Hematopoietic multipotent progenitor cell treated with erythropoietin and hydrocortisone succinate and interleukin-3 and kit ligand, for 17 days (in vitro differentiated cells): ENCODE measurements at regions not wholly inside any gene's neighbourhood (a gene's known extent, or its start where the extent isn't known, plus 50 kb on each side); places are given as distances from the start of the nearest gene placed in this dataset.
A peak's percentile ranks its signal among the peaks of the same experiment; 100 is the strongest.

Source experiments
- DNase-seq: peaks from one replicate; pipeline ENCODE4 v3.0.0-alpha.2; 2015; ENCODE audit warnings: low spot score

DNA sequence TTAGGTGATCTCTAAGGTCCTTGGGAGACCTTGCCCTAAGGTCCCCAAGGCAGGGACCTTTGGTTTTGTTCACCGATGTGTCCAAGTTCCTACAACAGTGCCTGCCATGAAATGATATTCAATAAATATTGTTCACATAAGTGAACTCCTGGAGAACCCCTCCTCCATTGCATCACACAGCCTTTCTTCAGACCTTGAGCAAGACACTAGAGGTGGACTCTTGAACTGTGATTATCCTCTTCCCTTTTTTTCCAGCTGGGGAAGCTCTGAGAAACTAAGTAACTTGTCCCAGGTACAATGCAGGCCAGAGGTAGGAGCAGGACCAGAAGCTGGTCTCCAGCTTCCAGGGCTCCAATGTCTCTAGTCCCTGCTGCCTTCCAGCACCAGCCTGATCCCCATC is 76.6 kb upstream of the LMO1 start:
- DNase-seq, result no peak

DNA sequence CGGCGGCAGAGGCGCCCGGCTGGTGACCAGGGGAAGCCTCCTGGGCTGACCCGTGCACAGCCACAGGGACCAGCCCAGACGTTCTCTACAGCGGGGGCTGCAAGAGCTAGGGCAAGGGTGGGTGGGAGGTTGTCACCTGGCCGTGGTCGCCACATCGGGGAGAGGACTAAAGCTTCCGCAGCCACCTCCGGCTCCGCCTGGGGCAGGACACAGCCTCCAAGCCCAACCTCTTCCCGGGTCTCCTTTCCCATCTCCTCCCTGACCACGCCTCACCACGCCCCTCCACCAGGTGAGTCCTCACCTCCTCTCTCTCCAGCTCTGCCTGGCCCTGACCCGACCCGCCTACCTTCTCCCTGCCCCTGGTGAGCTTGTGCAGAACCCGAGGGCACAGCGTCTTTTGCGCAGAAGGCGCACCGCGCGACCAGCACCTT is 75.9 kb upstream of the LMO1 start:
- no peak for DNase-seq

DNA sequence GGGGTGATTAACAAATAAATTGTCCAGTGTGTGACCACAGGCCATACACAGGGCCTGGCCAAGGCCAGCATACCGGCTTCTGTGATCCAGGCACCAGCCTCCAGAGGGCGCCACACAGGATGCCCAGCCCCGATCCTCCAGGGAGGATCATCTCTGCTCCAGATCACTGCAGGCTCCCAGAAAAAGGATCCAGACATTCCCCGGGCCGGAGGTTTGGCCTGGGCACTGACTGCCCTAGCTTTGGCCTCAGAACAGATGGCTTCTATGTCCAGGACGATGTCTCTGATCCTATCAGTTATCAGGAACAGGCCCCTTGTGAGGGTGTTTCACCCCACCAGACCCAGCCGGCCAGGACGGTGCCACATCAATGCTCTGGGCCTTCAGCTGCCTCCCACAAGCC is 74.5 kb upstream of the LMO1 start:
- peak; percentile 6 for DNase-seq

DNA sequence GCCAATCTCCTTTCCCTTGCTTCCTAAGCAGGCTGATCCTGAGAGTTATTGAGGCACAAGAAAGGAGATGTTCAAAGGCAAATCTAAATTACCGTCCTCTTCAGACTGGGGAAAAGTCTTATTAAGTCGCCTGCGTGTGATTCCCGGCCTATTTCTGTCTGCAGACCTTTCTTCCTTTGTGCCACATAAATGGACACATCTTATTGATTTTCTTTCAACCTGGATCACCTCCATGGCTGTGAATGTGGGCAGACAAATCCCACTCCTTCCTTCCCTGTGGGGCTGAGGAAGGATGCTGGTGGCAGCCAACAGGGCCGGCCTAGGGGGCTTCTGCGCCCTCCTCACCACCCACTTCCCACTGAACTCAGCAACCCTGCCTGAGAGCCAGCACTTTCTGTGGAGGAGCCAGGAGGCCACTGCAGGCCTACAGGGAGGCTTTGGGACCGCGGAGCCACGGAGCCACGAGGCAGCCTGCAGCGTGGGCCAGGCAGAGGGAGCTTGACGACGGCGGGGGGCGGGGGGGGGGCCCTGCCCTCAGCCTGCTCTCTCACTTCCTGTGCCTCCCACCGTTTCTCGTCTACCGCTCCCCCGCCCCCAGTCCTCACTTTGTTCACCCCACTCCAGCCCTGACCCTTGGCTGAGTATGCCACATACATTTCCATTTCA is 73.6 kb upstream of the LMO1 start:
- DNase-seq, result no peak

DNA sequence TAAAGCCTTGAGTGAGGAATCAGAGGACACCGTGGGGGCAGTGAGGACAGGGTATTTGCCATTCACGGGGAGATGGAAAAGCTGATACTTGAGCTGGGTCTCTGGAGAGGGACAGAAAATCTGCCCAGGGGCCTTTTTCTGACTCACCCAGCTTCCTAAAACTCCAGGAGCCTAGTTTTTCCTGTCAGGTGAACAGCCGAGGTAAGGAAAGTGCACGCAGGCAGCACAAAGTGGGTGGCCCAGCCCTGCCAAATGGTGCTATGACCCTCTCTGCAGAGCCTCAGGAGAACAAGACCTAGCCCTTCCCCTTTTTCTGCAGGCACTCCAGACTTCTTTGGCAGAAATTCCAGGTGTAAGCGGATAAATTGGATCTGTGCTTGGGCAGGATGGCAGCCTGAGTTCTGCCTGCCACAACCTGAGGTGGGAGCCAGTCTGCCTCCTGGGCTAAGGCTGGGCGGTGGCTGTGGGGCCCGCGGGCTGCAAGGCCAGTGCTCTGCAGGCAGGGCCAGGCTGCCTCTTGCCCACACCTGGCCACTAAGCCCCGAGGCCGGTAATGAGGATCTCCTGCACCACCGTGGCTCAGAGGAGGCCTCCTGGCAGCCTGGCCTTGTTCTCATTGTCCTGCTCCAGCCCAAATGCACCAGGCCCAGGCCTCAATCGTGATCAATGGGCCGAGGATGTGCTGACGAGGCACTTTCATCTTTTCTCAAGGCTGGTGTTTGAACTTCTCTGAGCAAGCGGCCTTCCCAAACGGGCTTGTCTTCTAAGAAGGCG is 72.9 kb upstream of the LMO1 start:
- no peak for DNase-seq

DNA sequence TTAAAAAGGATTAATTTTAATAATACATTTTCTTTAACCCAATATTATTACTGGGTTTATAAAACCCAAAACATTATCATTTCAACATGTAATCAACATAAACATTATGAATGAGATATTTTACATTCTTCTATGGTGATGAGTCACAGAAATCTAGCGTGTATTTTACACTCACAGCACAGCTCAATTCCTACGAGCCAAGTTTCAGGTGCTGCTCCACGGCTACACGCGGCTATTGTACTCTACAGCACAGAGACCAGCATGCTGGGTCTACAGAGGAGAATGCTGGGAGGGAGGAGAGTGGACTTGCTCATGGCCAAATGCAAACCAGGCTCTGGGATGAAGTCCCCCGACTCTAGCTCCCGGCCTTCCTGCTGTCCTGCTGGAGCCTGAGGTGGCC is 72.0 kb upstream of the LMO1 start:
- no peak for DNase-seq

DNA sequence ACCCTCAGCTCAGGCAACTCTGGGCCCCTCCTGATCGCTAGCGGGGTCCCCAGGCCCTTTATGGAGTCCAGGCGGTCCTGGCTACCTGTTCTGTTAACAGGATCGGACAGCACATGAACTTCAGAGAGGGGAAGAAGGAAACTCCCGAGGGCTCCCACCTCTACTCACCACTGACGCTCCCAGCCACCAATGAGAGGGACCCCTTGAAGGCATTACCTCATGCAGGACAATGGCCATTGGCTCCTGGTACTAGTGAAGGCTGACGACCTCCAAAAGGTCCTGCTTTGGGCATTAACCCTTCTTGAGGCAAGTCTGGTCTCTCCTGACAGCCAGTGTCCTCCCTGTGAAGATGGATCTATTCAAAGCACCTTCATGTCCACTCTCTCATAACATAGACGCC is 71.5 kb upstream of the LMO1 start:
- no peak for DNase-seq

DNA sequence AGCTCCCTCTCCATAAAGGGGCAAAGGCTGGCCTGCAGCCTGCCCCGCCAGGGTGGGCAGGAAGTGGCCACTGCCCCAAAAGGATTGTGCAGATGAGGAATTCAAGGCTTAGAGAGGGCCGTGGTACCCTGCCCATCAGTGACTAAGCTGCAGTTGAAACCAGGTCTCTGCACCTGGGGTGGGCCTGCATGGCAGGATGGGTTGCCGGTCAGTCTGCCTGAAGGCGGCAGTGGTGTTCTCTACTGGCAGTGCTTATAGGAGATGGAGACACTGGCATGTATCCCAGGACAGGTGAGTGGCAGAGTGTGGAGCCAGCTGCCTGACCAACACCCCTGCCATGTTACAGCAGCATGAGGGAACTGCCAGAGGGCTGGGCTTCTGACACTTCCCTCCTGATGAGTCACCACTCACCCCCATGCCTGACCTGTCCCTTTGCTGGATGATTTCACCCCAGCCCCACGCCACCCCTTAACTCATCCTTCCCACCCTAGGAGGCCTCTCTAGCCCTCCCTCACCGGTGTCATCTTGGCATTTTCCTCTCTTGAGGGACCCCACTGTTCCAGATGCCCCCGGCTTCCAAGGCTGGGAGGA is 70.2 kb upstream of the LMO1 start:
- DNase-seq, result no peak

DNA sequence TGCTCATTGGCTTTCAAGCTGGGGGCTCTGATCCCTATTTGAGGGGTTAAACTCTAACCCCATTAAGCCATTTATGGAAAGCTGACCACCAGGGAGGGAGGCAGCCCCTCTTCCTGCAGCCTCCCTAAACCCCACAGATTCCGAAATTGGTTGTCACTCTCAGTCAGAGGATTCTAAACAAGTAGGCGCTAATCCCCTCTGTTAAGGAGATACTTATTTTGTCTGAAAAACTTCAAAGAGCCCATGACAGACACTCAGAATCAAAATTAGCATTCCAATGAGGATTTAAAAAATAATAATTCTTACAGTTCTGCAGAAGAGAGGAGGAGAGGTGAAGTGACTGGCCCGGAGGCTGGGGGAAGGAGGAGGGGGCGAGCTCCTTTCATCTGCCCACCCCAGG is 69.7 kb upstream of the LMO1 start:
- DNase-seq, result no peak

DNA sequence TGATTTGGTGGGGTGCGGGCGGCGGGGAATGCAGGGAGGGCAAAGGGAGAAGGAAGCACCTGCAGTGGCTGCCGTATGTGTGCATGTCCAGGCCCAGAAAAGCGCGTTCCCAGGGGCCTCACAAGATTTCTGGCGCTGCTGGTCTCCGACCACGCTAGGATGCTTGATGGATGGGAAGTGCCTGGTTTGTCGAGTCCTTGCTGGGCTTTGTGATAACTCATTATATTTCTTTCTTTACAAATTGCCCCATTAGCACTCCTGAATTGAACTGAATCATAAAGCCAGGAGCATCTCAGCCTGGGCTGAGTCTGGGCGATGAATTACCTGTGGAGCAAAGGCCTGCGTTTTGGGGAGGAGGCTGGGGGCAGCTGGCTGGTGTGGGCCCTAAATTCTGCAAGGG is 69.2 kb upstream of the LMO1 start:
- no peak for DNase-seq

DNA sequence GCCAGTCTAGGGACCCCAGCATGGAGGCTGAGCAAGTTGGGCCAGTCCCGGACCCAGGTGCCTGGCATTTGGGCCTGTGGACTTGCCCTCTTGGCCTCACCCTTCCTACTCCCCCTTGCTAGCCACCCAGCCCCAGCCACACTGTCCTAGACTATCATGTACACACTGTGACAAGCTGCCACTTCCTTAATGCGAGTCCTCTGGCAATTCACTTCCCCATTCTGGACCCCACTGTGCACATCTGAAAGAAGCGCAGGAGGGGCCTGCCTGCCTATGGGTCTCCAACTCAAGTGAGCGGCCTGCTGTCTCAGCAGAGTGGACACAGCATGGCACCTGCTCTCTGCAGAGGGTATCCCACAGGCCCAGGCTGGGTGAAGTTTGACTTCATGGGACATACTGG is 68.5 kb upstream of the LMO1 start:
- no peak for DNase-seq

DNA sequence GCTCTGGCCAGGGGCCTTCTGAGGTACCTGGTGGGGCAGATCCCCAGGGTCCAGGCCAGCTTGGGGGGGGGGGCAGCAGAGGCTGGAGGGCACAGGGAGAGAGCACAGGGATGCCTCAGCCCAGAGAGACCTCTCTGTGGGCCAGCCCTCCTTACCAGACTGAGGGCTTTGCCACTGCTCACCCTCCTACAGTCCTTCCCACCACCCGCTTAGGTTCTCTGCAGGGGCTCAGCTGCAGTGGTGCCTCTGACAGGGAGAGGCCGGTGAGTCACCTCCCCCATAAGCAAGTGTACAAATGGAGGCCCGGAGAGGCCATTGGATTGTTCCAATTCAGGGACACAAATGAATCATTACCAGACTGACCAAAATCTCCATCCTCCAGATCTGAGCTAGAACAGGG is 68.1 kb upstream of the LMO1 start:
- no peak for DNase-seq

DNA sequence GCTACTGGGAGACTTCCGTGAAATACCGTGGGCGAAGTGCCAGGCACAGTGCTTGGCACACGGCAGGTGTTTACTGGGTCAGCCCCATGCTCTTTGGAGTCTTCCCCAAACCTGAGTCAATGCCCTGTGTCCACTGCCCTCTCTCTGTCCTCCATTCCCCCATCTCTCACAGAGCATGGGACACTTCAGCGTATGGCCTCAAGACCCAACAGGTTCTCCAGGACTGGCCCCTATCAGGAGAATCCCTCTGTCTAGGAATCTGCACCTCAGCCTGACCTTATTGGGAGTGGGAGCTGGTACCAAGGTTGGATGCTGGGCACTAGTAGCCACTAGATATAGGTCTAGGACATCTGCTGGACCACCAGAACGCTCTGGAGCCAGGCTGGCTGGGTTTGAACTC is 67.2 kb upstream of the LMO1 start:
- DNase-seq, result no peak

DNA sequence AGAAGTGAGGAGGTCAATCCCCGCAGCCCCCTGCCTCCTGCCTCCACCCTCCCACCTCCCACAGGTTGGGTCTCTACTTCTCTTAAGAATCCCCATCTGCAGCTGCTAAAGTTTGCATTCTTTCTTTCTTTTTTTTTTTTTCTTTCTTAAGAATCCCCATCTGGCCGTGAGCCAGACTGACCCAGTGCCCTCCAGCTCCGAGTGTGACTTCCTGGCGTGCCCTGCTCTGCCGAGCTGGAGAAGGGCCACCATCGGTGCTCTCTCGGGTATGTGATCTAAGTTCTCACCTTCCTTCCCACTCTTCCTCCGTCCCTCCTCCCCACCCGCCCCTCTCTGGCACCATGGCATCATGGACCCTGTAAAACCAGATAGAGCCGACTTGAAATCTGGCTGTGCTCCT is 66.7 kb upstream of the LMO1 start:
- DNase-seq, result no peak

DNA sequence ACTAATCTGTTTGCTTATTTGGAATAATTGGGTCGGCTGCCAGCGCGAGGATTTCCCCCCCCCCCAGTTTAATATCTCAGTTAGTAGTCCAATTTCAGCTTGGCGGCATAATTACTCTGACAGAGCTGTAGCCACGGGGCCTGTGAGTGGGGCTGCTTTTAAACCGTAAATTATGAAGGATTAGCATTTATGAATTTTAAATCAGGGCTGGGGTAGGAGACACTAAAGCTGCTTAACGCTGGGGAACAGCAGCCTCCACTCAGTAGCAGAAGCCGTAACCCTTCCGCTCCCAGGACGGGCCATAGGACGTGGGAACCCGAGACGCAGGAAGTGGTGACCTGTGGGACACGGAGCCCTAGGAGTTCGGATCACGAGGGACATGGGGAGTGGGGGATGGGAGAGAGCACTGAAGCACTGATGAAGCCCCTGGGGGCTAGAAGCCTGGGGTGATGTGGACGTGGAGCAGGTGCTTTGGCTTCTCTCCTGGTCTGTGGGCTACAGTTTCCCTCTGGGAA is 66.2 kb upstream of the LMO1 start:
- DNase-seq, result no peak

DNA sequence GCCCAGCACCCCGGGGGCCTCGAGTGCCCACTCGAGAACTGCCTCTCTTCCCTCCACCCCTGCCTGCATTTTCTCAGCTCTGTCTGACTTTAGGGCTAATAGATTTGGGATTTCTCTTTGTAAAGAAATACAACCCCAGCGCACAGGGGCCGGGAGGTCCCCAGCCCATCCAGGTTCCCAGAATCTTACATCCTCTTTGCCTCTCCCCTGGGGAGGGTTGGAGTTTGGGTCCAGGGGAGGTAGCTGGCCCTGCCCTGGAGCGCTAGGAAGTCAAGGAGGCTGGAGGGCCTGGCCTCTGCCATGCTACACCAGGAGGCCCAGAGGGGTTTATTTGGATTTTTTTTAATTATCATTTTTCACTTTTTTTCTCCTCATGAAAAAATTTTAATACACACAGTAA is 65.7 kb upstream of the LMO1 start:
- DNase-seq, result no peak

DNA sequence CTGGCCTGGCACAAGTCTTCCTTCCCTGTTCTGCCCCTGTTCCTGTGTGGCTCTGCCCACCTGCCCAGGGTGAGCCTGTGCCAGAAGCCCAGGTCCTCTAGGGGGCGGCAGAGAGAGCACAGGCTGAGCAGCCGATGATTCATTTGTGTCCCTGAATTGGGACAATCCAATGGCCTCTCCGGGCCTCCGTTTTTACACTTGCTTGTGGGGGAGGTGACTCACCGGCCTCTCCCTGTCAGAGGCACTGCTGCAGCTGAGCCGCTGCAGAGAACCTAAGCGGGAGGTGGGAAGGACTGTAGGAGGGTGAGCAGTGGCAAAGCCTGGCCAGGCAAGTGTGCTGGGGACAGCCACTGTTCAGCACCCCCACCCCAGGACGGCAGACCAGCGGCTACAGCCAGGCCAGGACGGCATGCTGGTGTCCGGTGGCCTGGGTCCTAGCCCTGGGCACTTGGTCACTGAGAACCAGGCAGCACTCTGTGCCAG is 65.2 kb upstream of the LMO1 start:
- peak; percentile 39 for DNase-seq

DNA sequence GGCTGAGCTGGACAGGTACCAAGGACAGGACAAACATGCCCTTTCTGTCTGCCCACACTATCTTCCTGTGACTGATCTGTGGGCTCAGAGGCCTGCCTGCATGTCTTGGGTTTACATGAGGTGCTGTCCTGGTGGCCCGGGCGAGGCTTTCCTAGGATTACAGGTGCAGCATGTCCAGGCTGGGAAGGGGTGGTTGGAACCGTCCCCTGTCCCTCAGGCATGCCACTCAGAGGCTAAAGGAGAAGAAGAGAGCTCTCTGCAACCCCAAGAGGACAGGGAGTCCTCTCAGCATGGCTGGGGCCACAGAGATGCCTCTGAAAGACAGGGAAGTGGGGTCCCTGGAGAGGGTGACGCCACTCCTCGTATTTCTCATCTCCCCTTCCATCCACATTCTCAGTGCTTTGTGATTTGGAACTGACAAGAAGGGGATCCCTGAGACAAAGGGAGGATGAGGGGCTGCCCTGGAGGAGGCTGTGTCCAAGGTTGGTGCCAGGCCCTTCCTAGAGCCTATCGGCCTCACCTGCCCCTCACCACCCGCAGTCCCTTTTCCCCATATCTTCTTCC is 64.6 kb upstream of the LMO1 start:
- no peak for DNase-seq

DNA sequence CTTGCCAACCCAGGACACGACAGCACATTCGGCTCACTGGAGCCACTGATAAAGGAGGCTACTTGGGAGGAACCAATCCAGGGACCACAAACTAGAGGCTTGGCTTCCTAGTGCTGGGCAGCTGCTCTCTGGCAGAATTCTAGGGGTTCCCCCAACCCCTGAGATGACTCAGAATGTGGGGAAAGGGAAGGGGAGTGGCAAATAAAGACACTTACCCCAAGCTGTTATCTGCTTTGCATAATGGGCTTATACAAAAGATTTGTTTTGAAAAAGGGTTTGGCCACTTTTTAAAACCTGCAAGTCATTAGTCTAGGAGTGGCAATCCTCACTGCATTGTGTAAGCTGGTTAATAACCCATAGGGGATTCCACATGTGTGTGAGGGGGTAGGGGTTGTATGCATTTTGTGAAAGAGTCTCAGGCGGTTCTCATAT is 64.1 kb upstream of the LMO1 start:
- DNase-seq, result no peak

DNA sequence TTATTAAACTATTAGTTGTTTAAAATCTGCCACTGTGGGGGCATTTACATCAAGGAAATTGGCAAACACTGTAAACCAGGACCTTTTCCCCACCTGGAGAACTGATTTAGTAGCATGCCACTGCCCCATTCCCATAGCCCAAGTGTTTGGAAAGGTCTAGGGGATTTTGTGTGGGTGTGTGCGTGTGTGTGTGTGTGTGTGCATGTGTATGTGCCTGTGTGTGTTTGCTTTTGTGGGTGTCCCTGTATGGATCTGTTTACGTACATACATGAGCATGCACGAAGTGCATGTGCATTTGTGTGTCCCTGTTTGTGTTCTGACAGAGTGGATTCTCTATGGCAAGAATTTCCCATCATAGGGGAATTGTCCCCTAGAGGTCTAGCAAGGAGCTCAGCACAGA is 62.7 kb upstream of the LMO1 start:
- no peak for DNase-seq

DNA sequence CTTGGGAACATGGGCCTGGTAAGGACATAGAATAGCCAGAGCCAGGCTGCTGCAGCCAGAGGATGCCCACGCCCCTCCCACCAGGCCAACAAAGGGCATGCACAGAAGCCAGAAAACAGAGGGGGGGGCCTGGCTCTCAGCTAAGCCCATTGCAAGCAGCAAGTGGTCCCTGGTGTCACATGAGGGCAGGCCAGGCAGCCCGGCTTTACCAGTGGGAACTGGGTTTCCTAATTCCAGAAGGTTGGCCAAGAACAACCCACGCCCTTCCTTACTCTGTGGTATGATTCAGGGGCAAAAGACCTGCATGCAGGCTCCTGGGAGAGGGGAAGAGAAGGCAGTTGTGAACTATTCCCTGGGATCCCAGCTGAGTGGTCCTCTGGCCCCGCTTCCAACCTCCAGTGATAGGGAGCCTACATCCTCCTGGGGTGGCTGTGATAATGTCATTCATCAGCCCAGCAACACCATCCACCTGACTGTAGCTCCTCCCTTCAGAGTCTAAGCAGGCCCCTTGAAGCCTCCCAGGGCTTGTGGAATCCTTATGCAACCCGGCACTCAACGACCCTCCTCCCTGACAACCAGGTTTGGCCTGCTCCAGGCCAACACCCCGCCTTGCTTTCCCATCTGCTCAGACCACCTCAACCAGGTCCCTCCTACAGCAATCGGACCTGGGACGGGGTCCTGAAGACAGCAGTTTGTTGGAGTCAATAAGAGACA is 62.1 kb upstream of the LMO1 start:
- DNase-seq, result no peak
